MCF 10A (cell line): ENCODE measurements at regions not wholly inside any gene's neighbourhood (a gene's known extent, or its start where the extent isn't known, plus 50 kb on each side); places are given as distances from the start of the nearest gene placed in this dataset.

Source experiments
- BruUV-seq: library from RNA; stranded (reverse); fragments of 400-500 nt; replicated peaks from 2 replicates; lab custom pipeline; 2021; lab: Mats Ljungman, UMichigan
- CTCF ChIA-PET: fragments of 300-600 bp; sonication (Branson Sonifier 250); formaldehyde crosslinking; extraction: SDS; loops from one replicate; lab custom pipeline; 2021; ENCODE audit warnings: antibody characterized with exemption, inconsistent platforms; lab: Yijun Ruan, JAX
- POLR2A ChIA-PET: fragments of 300-600, 350-650 bp; sonication (Branson Sonifier 250); formaldehyde crosslinking; extraction: SDS; loops from one replicate; lab custom pipeline; 2020; ENCODE audit warnings: antibody characterized with exemption, inconsistent platforms; lab: Yijun Ruan, JAX
- DNase-seq: peaks from one replicate; pipeline ENCODE4 v3.0.0-alpha.2; 2018; ENCODE audit not compliant: unreplicated experiment
- H3K27ac Mint-ChIP-seq: one replicate; pipeline ENCODE4 v1.8.0; 2022; ENCODE audit warnings: mild to moderate bottlenecking, low read depth, mixed read lengths; ENCODE audit not compliant: unreplicated experiment
- H3K27me3 Mint-ChIP-seq: one replicate; pipeline ENCODE4 v1.8.0; 2022; ENCODE audit warnings: mixed read lengths; ENCODE audit not compliant: insufficient read depth, unreplicated experiment
- H3K36me3 Mint-ChIP-seq: one replicate; pipeline ENCODE4 v1.8.0; 2022; ENCODE audit warnings: mild to moderate bottlenecking, moderate library complexity, mixed read lengths; ENCODE audit not compliant: insufficient read depth, unreplicated experiment
- H3K4me1 Mint-ChIP-seq: one replicate; pipeline ENCODE4 v1.8.0; 2022; ENCODE audit warnings: mixed read lengths; ENCODE audit not compliant: insufficient read depth, unreplicated experiment
- H3K4me3 Mint-ChIP-seq: one replicate; pipeline ENCODE4 v1.8.0; 2022; ENCODE audit warnings: mild to moderate bottlenecking, moderate library complexity, mixed read lengths; ENCODE audit not compliant: unreplicated experiment
- H3K9me3 Mint-ChIP-seq: one replicate; pipeline ENCODE4 v1.8.0; 2022; ENCODE audit warnings: mixed read lengths; ENCODE audit not compliant: unreplicated experiment
- CTCF ChIP-seq: fragments of 200-600 bp; IDR thresholded peaks from one replicate; pipeline ENCODE4 v1.8.0; 2022; ENCODE audit warnings: antibody characterized with exemption, mild to moderate bottlenecking; ENCODE audit not compliant: unreplicated experiment
- intact Hi-C: fragments of 100-400 bp; cut with micrococcal nuclease; formaldehyde crosslinking; loops from 2 replicates; pipeline ENCODE4 v1.14.1; 2022

- ChIA-PET POLR2A (no interaction called here), CTCF (no interaction called here)
- no peak overlapping the region for H3K27ac Mint-ChIP-seq
- no TSS peak for BruUV-seq
- H3K4me1 Mint-ChIP-seq: no peaks in the 10 kb centered on the region
- H3K4me3 Mint-ChIP-seq: no peak overlapping the region
- H3K36me3 Mint-ChIP-seq: no peaks in the 10 kb centered on the region
- intact Hi-C loops: no loop called here
- DNase-seq: no peak
- no peaks in the 10 kb centered on the region for H3K27me3 Mint-ChIP-seq
- no peaks in the 10 kb centered on the region for H3K9me3 Mint-ChIP-seq
- no peak for TF ChIP-seq CTCF
These were observed 578.9 kb downstream of the CETN3 start for GRCh38 chr5:89830691-89831090.

- ChIA-PET CTCF (no interaction called here), POLR2A (no interaction called here)
- no TSS peak for BruUV-seq
- Mint-ChIP-seq H3K4me1 (no peaks in the 10 kb centered on the region), H3K27me3 (no peaks in the 10 kb centered on the region), H3K9me3 (no peaks in the 10 kb centered on the region), H3K27ac (no peak overlapping the region), H3K36me3 (no peaks in the 10 kb centered on the region), H3K4me3 (no peak overlapping the region)
- no peak for TF ChIP-seq CTCF
- intact Hi-C loops: no loop called here
- no peak for DNase-seq
These were observed 581.6 kb downstream of the CETN3 start for GRCh38 chr5:89827960-89828359.

DNA sequence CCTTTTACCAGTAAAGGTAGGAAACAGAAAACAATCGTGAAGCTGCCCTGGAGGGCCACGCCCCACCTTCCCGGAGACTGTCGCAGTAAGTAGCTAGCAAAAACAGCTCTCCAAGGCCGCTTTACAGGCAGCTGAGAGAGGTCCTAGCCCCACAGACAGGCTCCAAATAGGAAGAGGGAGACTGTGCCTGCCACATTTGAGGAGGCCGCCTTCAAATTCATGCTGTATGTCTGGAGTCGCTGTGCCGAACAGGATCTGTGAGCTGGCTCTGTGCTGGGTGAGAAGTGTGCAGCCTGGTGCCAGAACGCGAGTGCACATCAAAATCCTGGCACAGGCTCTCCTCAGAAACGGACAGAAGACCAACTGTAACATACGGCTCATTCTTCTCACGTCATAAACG, 582.2 kb downstream of the CETN3 start:
- Mint-ChIP-seq H3K36me3 (no peaks in the 10 kb centered on the region), H3K27me3 (no peaks in the 10 kb centered on the region), H3K4me3 (no peak overlapping the region), H3K9me3 (no peaks in the 10 kb centered on the region), H3K27ac (no peak overlapping the region), H3K4me1 (no peaks in the 10 kb centered on the region)
- intact Hi-C loops: no loop called here
- POLR2A ChIA-PET: no interaction called here
- no peak for DNase-seq
- CTCF ChIA-PET: interaction anchor here (1.0 kb wide), 1 partner anchor 14 kb away, joined by 4 read pairs; no protein-coding TSS in a partner anchor
- no TSS peak for BruUV-seq
- no peak for TF ChIP-seq CTCF

DNA sequence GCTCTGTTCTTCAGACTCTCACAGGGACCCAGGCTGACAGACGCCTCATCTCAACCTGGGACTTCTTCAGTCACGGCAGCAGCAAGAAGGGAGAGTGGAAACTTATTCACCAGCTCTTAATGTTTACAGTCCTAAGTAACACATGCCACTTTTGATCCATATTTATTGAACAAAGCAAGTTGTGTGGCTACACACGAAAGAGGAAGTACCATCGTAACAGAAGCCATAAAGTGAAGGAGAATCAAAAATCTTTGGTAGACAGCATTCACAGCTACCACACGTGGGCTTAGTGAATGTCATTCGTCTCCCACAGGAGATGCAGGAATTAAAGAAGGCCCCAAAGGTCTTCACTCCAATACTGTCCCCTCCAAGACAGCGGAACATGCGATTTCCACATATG, 582.6 kb downstream of the CETN3 start:
- ChIA-PET POLR2A (no interaction called here), CTCF (interaction anchor here (0.6 to 1.0 kb wide), 2 partner anchors 14 to 597 kb away, joined by 3 to 4 read pairs; no protein-coding TSS in a partner anchor)
- intact Hi-C loops: no loop called here
- no peak for DNase-seq
- Mint-ChIP-seq H3K27ac (no peak overlapping the region), H3K4me1 (no peaks in the 10 kb centered on the region), H3K36me3 (no peaks in the 10 kb centered on the region), H3K4me3 (no peak overlapping the region), H3K27me3 (no peaks in the 10 kb centered on the region), H3K9me3 (no peaks in the 10 kb centered on the region)
- BruUV-seq: no TSS peak
- no peak for TF ChIP-seq CTCF
